AG04449 (cell line): ENCODE measurements at regions not wholly inside any gene's neighbourhood (a gene's known extent, or its start where the extent isn't known, plus 50 kb on each side); places are given as distances from the start of the nearest gene placed in this dataset.
"Not testable (repeated sequence)": the region's sequence is repeated elsewhere in the genome, so short reads cannot be mapped to it uniquely, and the experiment has no call there.

Experiments used
- CTCF ChIA-PET: fragments of 350-600 bp; formaldehyde crosslinking; extraction: SDS; loops from one replicate; lab custom pipeline; 2021; ENCODE audit warnings: antibody characterized with exemption; lab: Yijun Ruan, JAX
- POLR2A ChIA-PET: fragments of 400-600, 350-600 bp; formaldehyde crosslinking; extraction: SDS; loops from one replicate; lab custom pipeline; 2020; ENCODE audit warnings: antibody characterized with exemption, inconsistent platforms; lab: Yijun Ruan, JAX
- DNase-seq: peaks from one replicate; pipeline ENCODE4 v3.0.0-alpha.2; 2010; ENCODE audit warnings: low read depth, low spot score
- H3K4me3 ChIP-seq: 2 replicates; pipeline ENCODE4 v1.5.1; 2011; ENCODE audit warnings: low read depth, mild to moderate bottlenecking, control low read depth, low read length
- TF ChIP-seq, protein P1 (sequence below): IDR thresholded peaks from one replicate; pipeline ENCODE4 v1.5.1; 2011; ENCODE audit warnings: mild to moderate bottlenecking, moderate library complexity, low read length, control low read depth, inconsistent platforms; ENCODE audit not compliant: insufficient read depth; ENCODE audit errors: missing control alignments

DNA sequence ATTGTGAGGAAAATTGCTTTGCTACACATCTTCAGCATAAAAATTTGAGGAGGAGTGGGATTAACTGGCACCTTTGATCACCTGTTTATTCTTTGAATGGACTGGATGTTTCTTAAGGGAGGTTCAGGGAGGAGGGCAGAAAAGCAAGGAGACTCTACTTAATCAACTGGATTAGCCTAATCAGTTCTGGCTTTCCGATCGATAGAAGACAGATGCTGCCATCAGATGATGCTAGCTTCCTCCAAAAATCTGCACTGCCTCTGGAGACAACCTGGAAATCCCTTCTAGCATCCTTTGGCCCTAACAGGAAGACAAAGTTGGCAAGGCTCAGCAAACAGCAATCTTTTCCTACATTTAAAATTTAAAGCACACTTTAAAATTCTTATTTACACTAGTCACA is 197.8 kb downstream of the EBLN2 start:
- CTCF ChIA-PET, result no interaction called here
- no peak overlapping the region for H3K4me3 ChIP-seq

GRCh38 chr3:73259856-73260255 is 198.4 kb downstream of the EBLN2 start:
- ChIA-PET CTCF (no interaction called here), POLR2A (no interaction called here)
- TF ChIP-seq, protein P1, sequence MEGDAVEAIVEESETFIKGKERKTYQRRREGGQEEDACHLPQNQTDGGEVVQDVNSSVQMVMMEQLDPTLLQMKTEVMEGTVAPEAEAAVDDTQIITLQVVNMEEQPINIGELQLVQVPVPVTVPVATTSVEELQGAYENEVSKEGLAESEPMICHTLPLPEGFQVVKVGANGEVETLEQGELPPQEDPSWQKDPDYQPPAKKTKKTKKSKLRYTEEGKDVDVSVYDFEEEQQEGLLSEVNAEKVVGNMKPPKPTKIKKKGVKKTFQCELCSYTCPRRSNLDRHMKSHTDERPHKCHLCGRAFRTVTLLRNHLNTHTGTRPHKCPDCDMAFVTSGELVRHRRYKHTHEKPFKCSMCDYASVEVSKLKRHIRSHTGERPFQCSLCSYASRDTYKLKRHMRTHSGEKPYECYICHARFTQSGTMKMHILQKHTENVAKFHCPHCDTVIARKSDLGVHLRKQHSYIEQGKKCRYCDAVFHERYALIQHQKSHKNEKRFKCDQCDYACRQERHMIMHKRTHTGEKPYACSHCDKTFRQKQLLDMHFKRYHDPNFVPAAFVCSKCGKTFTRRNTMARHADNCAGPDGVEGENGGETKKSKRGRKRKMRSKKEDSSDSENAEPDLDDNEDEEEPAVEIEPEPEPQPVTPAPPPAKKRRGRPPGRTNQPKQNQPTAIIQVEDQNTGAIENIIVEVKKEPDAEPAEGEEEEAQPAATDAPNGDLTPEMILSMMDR, result no peak

More for the DNA sequence above, 197.8 kb downstream of the EBLN2 start:
- TF ChIP-seq, protein P1, result no peak
- POLR2A ChIA-PET, result no interaction called here
- DNase-seq, result no peak

DNA sequence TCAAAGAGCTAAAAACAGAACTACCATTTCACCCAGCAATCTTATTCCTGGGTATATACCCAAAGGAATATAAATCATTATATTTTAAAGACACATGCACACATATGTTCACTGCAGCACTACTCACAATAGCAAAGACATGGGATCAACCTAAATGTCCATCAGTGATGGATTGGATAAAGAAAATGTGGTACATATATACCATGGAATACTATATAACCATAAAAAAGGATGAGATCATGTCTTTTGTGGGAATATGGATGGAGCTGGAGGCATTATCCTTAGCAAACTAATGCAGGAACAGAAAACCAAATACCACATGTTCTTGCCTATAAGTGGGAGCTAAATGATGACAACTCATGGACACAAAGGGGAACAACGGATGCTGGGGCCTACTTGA is 205.1 kb downstream of the EBLN2 start:
- POLR2A ChIA-PET, CTCF ChIA-PET, H3K4me3 ChIP-seq, DNase-seq: not testable (repeated sequence)

More at GRCh38 chr3:73259856-73260255, 198.4 kb downstream of the EBLN2 start:
- H3K4me3 ChIP-seq, result no peak overlapping the region
- DNase-seq, result no peak

- POLR2A ChIA-PET, H3K4me3 ChIP-seq, CTCF ChIA-PET, DNase-seq: not testable (repeated sequence)
These were observed 207.7 kb downstream of the EBLN2 start for GRCh38 chr3:73269126-73269525.

- ChIA-PET POLR2A (no interaction called here), CTCF (no interaction called here)
- H3K4me3 ChIP-seq, result no peak overlapping the region
- no peak for DNase-seq
- TF ChIP-seq, protein P1, result no peak
These were observed 209.5 kb downstream of the EBLN2 start for GRCh38 chr3:73270839-73271483.

GRCh38 chr3:73273341-73273740 is 211.9 kb downstream of the EBLN2 start:
- ChIA-PET POLR2A (no interaction called here), CTCF (no interaction called here)
- H3K4me3 ChIP-seq, result no peak overlapping the region
- no peak for DNase-seq
- TF ChIP-seq, protein P1, result no peak

GRCh38 chr3:73280746-73281145 is 219.3 kb downstream of the EBLN2 start:
- CTCF ChIA-PET, result no interaction called here
- POLR2A ChIA-PET, result no interaction called here
- TF ChIP-seq, protein P1, result no peak
- no peak overlapping the region for H3K4me3 ChIP-seq
- no peak for DNase-seq
